Trophoblast cell (in vitro differentiated cells and primary cell): ENCODE measurements at regions not wholly inside any gene's neighbourhood (a gene's known extent, or its start where the extent isn't known, plus 50 kb on each side); places are given as distances from the start of the nearest gene placed in this dataset.

Experiments used
- DNase-seq, 2 donors: peaks; one replicate each; pipeline ENCODE4 v3.0.0-alpha.2; 2016
- H2AFZ ChIP-seq: 2 replicates; pipeline ENCODE4 v1.6.1; 2013; ENCODE audit warnings: low read length, moderate library complexity, mild to moderate bottlenecking; ENCODE audit not compliant: insufficient read depth, poor library complexity
- H2AK5ac ChIP-seq: 2 replicates; pipeline ENCODE4 v1.6.1; 2013; ENCODE audit warnings: mild to moderate bottlenecking, low read length
- H2BK120ac ChIP-seq: 2 replicates; pipeline ENCODE4 v1.6.1; 2013; ENCODE audit warnings: low read length, mild to moderate bottlenecking, moderate library complexity; ENCODE audit not compliant: insufficient read depth, poor library complexity
- H2BK12ac ChIP-seq: 2 replicates; pipeline ENCODE4 v1.6.1; 2013; ENCODE audit warnings: mild to moderate bottlenecking, low read length, moderate library complexity
- H2BK5ac ChIP-seq: 2 replicates; pipeline ENCODE4 v1.6.1; 2013; ENCODE audit warnings: low read length, low read depth, moderate library complexity, mild to moderate bottlenecking; ENCODE audit not compliant: poor library complexity
- H3K14ac ChIP-seq: 2 replicates; pipeline ENCODE4 v1.6.1; 2013; ENCODE audit warnings: mild to moderate bottlenecking, low read length
- H3K18ac ChIP-seq: 2 replicates; pipeline ENCODE4 v1.6.1; 2013; ENCODE audit warnings: mild to moderate bottlenecking, low read length
- H3K23ac ChIP-seq: 2 replicates; pipeline ENCODE4 v1.6.1; 2013; ENCODE audit warnings: low read length
- H3K27ac ChIP-seq: 2 replicates; pipeline ENCODE4 v1.5.1; 2013; ENCODE audit warnings: low read depth, mild to moderate bottlenecking, inconsistent platforms, low read length, moderate library complexity
- H3K27me3 ChIP-seq: 2 replicates; pipeline ENCODE4 v1.6.1; 2013; ENCODE audit warnings: inconsistent platforms, mild to moderate bottlenecking, low read length, moderate library complexity; ENCODE audit not compliant: insufficient read depth
- H3K36me3 ChIP-seq, 2 experiments: 1 replicate in 1 of 2; 2 replicates in 1 of 2; pipeline ENCODE4 v1.6.1; 2013; ENCODE audit warnings: low read length in 2 of 2, mild to moderate bottlenecking in 2 of 2, moderate library complexity in 1 of 2; ENCODE audit not compliant: insufficient read depth in 2 of 2, control insufficient read depth in 1 of 2
- H3K4ac ChIP-seq: 2 replicates; pipeline ENCODE4 v1.6.1; 2013; ENCODE audit warnings: low read depth, mild to moderate bottlenecking, low read length, moderate library complexity
- H3K4me1 ChIP-seq, 2 experiments: 1 replicate in 1 of 2; 2 replicates in 1 of 2; pipeline ENCODE4 v1.6.1; 2013; ENCODE audit warnings: low read length in 2 of 2, mild to moderate bottlenecking in 2 of 2, moderate library complexity in 1 of 2; ENCODE audit not compliant: insufficient read depth in 2 of 2, control insufficient read depth in 1 of 2
- H3K4me2 ChIP-seq: 2 replicates; pipeline ENCODE4 v1.6.1; 2013; ENCODE audit warnings: inconsistent platforms, mild to moderate bottlenecking, low read length, moderate library complexity
- H3K4me3 ChIP-seq: 2 replicates; pipeline ENCODE4 v1.5.1; 2013; ENCODE audit warnings: mild to moderate bottlenecking, low read depth, low read length, inconsistent platforms
- H3K79me1 ChIP-seq: one replicate; pipeline ENCODE4 v1.6.1; 2013; ENCODE audit warnings: low read length
- H3K79me2 ChIP-seq: 2 replicates; pipeline ENCODE4 v1.6.1; 2013; ENCODE audit warnings: low read length, mild to moderate bottlenecking; ENCODE audit not compliant: control insufficient read depth, insufficient read depth, poor library complexity
- H3K9ac ChIP-seq: 2 replicates; pipeline ENCODE4 v1.6.1; 2013; ENCODE audit warnings: mild to moderate bottlenecking, low read length
- H3K9me3 ChIP-seq: 2 replicates; pipeline ENCODE4 v1.6.1; 2013; ENCODE audit warnings: low read depth, mild to moderate bottlenecking, control low read depth, inconsistent platforms, low read length; ENCODE audit not compliant: insufficient read depth
- H4K12ac ChIP-seq: 2 replicates; pipeline ENCODE4 v1.6.1; 2013; ENCODE audit warnings: low read depth, mild to moderate bottlenecking, low read length, moderate library complexity
- H4K8ac ChIP-seq: 2 replicates; pipeline ENCODE4 v1.6.1; 2013; ENCODE audit warnings: low read depth, mild to moderate bottlenecking, low read length, moderate library complexity
- H4K91ac ChIP-seq: one replicate; pipeline ENCODE4 v1.6.1; 2013; ENCODE audit warnings: low read depth, mild to moderate bottlenecking, low read length, moderate library complexity
- WGBS: extraction: QIAGEN DNeasy Blood & Tissue Kit; methylation state at CpG from one replicate; pipeline ENCODE4 v1.1.7; 2013; ENCODE audit warnings: missing lambda C conversion rate; ENCODE audit not compliant: insufficient read length, insufficient coverage; ENCODE audit errors: extremely low coverage; 5-methylcytosine and 5-hydroxymethylcytosine counted together

DNA sequence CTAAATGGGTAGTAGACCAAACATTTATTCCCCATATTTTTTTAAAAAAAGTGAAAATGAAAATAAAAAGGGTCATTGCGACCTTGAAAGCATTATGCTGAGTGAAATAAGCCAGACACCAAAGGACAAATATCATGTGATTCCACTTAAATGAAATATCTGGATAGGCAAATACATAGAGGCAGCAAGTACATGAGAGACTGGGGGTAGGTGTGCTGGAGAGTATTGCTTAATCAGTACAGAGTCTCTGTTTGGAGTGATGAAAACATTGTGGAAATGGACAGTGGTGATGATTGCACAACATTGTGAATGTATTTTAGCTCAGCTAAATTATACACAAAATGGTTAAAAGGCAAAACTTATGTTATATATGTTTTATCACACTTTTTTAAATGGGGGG is 169.4 kb downstream of the AKR1D1 start:
- H3K23ac ChIP-seq, result no peak overlapping the region
- no peak overlapping the region for H2BK12ac ChIP-seq
- H3K79me1 ChIP-seq, result peaks cover 42% of the 10 kb centered on the region
- no peak overlapping the region for H3K4me2 ChIP-seq
- no peak overlapping the region for H2AK5ac ChIP-seq
- H3K14ac ChIP-seq, result peak overlapping the region; percentile 63
- no peaks in the 10 kb centered on the region for H3K9me3 ChIP-seq
- no peak overlapping the region for H4K12ac ChIP-seq
- no peak overlapping the region for H3K18ac ChIP-seq
- H4K91ac ChIP-seq, result no peak overlapping the region
- no peak overlapping the region for H4K8ac ChIP-seq
- peak overlapping the region; percentile 98 for H3K27ac ChIP-seq
- H3K79me2 ChIP-seq, result peaks cover 2% of the 10 kb centered on the region
- H2AFZ ChIP-seq, result no peak overlapping the region
- DNase-seq, result peak in 1 of 2 donors; percentile 53
- peaks cover 8 to 14% of the 10 kb centered on the region in 2 experiments for H3K4me1 ChIP-seq
- H3K27me3 ChIP-seq, result no peaks in the 10 kb centered on the region
- H3K4me3 ChIP-seq, result no peak overlapping the region
- no peak overlapping the region for H3K4ac ChIP-seq
- no peak overlapping the region for H3K9ac ChIP-seq
- peak overlapping the region; percentile 84 for H2BK5ac ChIP-seq
- peak overlapping the region; percentile 69 for H2BK120ac ChIP-seq
- WGBS, result no CpG with 5 or more reads among the region's 1 CpG
- peaks cover 0 to 3% of the 10 kb centered on the region in 2 experiments for H3K36me3 ChIP-seq

DNA sequence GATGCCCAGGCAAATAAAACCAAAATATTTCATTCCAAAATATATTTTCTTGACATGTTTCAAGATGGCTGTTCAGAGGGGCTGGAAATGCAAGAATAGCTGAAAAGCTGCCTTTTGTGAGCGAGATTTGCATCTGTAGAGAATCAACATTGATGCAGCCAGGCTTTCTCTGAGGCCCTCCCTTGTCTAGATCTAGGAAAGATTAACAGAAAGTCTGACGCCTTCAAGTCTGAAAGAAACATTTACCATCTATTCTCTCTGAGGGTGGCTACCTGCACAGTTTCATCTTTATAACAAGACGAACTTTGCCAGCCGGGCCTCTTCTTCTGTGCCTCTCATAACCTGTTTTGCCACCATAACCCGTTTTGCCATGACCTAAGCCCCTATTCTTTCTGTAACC is 170.2 kb downstream of the AKR1D1 start:
- H3K79me2 ChIP-seq, result peaks cover 2% of the 10 kb centered on the region
- no peak overlapping the region for H3K9ac ChIP-seq
- peak overlapping the region; percentile 50 for H4K91ac ChIP-seq
- H2AFZ ChIP-seq, result no peak overlapping the region
- H4K8ac ChIP-seq, result no peak overlapping the region
- peak; percentile 44 to 71 for DNase-seq
- no peak overlapping the region for H4K12ac ChIP-seq
- H3K27ac ChIP-seq, result peak overlapping the region; percentile 98
- H2BK120ac ChIP-seq, result peak overlapping the region; percentile 98
- H3K4me1 ChIP-seq, result peaks cover 8 to 14% of the 10 kb centered on the region in 2 experiments
- no peak overlapping the region for H3K23ac ChIP-seq
- no peak overlapping the region for H3K14ac ChIP-seq
- H3K18ac ChIP-seq, result no peak overlapping the region
- H3K79me1 ChIP-seq, result peaks cover 42% of the 10 kb centered on the region
- no peaks in the 10 kb centered on the region for H3K27me3 ChIP-seq
- peaks cover 0 to 3% of the 10 kb centered on the region in 2 experiments for H3K36me3 ChIP-seq
- no peak overlapping the region for H3K4me3 ChIP-seq
- no peak overlapping the region for H2BK12ac ChIP-seq
- no peak overlapping the region for H2AK5ac ChIP-seq
- H3K4ac ChIP-seq, result no peak overlapping the region
- no CpG with 5 or more reads among the region's 5 CpGs for WGBS
- H3K4me2 ChIP-seq, result no peak overlapping the region
- H3K9me3 ChIP-seq, result no peaks in the 10 kb centered on the region
- H2BK5ac ChIP-seq, result peak overlapping the region; percentile 98

DNA sequence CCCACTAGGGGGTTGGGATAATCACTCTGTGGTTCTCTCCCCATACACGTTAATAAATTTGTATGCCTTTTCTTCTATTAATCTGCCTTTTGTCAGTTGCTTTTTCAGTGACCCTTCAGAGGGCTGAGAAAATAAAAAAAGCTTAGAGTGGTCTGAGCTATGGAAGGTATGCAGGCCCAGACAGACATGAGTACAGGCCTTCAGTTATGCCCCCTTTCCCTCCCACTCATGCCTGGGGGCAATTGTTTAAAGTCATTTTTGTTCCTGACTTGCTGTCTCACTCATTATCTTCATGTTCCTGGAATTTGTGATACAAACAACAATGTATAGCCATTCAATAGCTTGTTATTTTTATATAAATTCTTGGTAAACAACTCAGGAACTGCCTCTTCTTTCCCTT is 170.8 kb downstream of the AKR1D1 start:
- Histone ChIP-seq H3K9me3 (no peaks in the 10 kb centered on the region), H2BK5ac (peak overlapping the region; percentile 65), H4K12ac (no peak overlapping the region), H4K8ac (no peak overlapping the region), H3K9ac (peak overlapping the region; percentile 76), H3K79me2 (peaks cover 2% of the 10 kb centered on the region), H3K36me3 (peaks cover 0 to 3% of the 10 kb centered on the region in 2 experiments), H3K23ac (no peak overlapping the region), H3K27me3 (no peaks in the 10 kb centered on the region), H3K4ac (no peak overlapping the region), H2AFZ (no peak overlapping the region), H3K18ac (no peak overlapping the region), H2AK5ac (no peak overlapping the region), H2BK12ac (no peak overlapping the region), H3K4me3 (no peak overlapping the region), H3K4me2 (peak overlapping the region; percentile 48), H2BK120ac (peak overlapping the region; percentile 48), H3K27ac (peak overlapping the region; percentile 98), H3K14ac (no peak overlapping the region), H4K91ac (no peak overlapping the region), H3K79me1 (peaks cover 42% of the 10 kb centered on the region), H3K4me1 (peaks cover 8 to 14% of the 10 kb centered on the region in 2 experiments)
- WGBS, result no CpG with 5 or more reads among the region's 1 CpG
- peak in 1 of 2 donors; percentile 63 for DNase-seq

DNA sequence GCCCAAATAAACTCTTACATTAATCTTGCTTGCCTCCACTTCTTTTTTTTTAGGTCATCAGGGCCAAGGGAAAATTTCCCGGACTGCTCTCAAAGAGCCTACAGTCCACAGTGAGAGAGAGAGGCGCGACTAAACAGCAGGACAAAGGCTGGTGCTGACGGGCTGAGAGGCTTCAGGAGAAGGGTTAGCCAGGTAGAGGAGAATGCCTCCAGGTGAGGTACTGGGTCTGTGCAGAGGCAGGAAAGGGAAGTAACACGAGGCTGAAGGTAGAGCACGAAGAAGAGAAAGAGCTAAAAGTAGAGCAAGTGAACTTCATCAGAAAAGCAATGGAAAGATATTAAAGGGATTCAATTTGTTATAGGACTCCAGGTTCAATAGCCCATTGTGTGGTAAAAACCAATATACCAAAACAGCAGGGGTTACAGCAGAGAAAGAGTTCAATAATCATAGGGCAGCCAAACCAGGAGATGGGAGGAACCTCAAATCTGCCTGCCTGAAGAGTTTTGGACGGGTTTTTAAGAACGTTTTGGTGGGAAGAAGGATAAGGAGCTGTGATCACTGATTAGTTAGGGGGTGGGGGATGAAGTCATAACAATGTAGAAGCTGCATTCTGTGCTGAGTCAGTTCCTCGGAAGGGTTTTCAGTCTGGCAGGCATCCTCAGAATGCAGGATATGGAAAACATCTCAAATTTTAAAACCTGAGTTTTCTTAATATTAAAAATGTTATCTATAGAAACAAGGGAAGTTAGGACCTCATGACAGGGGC is 171.5 kb downstream of the AKR1D1 start:
- Histone ChIP-seq H3K23ac (no peak overlapping the region), H3K9ac (no peak overlapping the region), H3K4ac (peak overlapping the region; percentile 37), H4K91ac (peak overlapping the region; percentile 100), H3K4me2 (no peak overlapping the region), H2AK5ac (peak overlapping the region; percentile 28), H3K36me3 (no peaks in the 10 kb centered on the region), H3K79me2 (peaks cover 2% of the 10 kb centered on the region), H3K4me1 (peaks cover 5 to 14% of the 10 kb centered on the region in 2 experiments), H2BK12ac (peak overlapping the region; percentile 70), H3K79me1 (peaks cover 37% of the 10 kb centered on the region), H3K4me3 (no peak overlapping the region), H3K27me3 (no peaks in the 10 kb centered on the region), H3K27ac (peak overlapping the region; percentile 98), H2BK120ac (peak overlapping the region; percentile 97), H4K8ac (peak overlapping the region; percentile 52), H2AFZ (peak overlapping the region; percentile 14), H3K14ac (peak overlapping the region; percentile 86), H4K12ac (peak overlapping the region; percentile 33), H2BK5ac (peak overlapping the region; percentile 97), H3K18ac (peak overlapping the region; percentile 62), H3K9me3 (no peaks in the 10 kb centered on the region)
- 100% methylated on average over 1 of the region's 9 CpGs for WGBS
- no peak for DNase-seq
